Hematopoietic multipotent progenitor cell (in vitro differentiated cells): ENCODE measurements at regions not wholly inside any gene's neighbourhood (a gene's known extent, or its start where the extent isn't known, plus 50 kb on each side); places are given as distances from the start of the nearest gene placed in this dataset.
"Not testable (repeated sequence)": the region's sequence is repeated elsewhere in the genome, so short reads cannot be mapped to it uniquely, and the experiment has no call there.

Experiments used
- DNase-seq, 3 donors: peaks; one replicate each; pipeline ENCODE4 v3.0.0-alpha.2; 2011 to 2015; ENCODE audit warnings: low read depth in 2 of 3, low spot score in 2 of 3

DNA sequence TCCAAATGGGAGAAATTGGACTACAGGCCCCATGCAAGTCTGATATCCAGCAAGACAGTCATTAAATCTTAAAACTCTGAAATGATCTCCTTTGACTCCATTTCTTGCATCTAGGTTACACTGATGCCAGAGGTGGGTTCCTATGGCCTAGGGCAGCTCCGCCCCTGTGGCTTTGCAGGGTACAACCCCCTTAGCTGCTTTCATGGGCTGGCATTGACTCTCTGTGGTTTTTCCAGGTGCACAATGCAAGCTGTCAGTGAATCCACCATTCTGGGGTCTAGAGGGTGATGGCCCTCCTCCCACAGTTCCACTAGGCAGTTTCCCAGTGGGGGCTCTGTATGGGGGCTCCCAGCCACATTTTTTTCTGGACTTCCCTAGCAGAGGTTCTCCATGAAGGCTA, 228.5 kb upstream of the ADAMTS3 start:
- DNase-seq: no peak

DNA sequence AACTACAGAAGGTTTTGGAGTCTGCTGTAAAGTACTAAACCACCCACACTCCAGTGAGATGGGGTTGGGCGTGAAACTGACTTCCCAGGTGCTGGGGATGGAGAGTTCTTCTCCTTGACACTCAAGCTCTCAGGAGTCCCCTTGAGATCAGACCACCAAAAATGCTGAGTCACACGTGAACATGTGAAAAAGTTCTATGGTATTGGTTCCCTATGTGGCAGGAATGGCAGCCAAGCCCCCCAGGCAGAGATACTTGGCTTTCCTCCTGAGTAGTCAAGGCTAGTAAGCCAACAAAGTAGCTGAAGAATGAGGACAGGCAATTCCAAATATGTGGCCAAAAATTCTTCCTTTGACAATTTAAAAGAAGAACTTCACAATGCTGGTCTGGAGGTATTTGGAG, 222.0 kb upstream of the ADAMTS3 start:
- no peak for DNase-seq

DNA sequence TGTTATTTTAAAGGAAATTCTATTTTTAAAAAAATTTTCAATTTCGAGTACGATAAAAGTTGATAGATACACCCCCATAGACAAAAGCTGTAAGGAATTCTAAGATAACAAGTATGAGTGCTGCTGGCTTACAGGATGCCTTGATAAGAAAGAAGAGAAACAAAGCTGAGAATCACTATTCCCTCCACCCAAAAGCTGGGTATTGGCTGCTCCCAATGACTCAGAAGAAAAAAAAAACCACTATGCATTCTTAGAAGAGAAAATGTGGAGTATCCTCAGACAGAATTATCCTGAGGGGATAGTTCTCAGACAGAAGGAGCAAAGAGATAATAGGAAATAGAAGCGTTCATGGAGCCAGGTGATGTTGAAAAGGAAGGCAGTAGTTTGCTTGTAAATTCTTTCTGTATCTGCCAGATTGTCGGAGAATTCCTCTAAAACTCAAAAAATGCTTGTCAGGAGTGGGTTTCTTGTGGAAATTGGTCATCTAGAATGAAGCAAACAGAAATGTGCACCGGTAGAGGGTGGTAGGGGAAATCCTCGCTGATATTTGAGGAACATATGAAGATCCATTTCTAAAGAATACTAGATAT, 217.5 kb upstream of the ADAMTS3 start:
- DNase-seq: no peak

DNA sequence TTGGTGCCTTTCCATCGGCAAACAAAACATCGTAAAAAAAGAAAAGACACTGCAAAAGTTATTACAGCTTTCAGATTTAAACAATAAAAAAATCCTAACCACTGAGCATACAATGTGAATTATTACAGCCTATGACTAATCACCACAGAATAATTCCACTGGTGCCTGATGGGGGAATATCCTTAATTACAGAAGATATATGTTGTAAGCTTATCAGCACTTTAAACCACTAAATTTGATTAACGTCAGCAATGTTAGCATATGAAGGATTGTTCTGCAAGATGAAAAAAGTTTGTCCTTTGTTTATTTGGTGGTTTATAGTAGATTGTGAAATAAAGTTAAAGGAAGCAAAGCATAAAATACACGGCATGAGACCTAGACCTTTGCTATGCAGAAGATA, 210.2 kb upstream of the ADAMTS3 start:
- no peak for DNase-seq

DNA sequence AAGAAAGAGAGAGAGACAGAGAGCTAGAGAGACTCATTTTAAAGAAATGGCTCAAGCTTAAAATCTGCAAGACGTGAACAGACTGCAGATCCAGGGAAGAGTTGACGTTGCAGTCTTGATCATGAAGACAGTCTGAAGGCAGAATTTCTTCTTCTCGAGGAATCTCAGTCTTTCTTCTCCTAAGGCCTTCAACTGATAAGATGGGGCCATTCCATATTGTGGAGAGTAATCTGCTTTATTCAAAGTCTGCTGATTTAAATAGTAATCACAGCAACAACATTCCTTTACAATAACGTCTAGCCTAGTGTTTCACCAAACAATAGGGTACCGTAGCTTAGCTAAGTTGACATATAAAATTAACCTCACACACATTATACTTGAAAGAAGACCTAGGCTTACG, 208.4 kb upstream of the ADAMTS3 start:
- DNase-seq: no peak

DNA sequence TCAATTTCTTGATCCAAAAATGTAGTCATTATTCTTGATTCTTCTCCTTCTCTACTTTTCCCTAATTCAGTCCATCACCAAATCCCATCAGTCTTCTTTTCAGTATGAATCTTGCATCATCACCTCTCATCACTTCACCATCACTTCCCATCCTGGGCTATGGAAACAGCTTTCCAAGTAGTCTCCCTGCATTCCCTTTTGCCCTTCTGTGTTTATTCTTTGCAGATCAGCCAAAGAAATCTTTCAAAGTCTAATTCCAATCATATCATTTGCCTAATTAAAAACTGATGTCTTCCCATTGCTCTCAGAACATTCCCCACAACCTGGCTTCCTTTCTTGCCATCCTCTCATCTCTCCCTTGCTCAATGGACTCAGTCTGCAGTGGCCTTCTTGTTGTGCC, 201.7 kb upstream of the ADAMTS3 start:
- no peak for DNase-seq

DNA sequence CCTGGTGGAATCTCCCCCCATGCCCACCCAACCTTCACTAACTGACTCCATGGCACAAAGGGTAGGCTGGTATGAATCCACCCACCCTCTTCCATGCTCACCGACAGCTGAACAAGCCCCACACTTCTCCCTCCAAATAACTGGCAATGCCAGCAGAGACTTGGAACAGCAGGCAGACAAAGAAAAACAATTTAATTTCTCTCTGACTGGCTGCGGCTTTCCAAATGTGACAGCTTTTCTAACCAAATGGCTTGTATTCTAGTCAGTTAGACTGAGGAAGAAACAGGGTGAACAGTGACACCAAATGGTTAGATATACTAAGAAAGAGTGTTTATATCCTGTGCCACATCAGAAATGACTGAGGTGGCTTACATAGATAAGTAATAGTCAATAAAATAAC, 199.3 kb upstream of the ADAMTS3 start:
- no peak for DNase-seq

DNA sequence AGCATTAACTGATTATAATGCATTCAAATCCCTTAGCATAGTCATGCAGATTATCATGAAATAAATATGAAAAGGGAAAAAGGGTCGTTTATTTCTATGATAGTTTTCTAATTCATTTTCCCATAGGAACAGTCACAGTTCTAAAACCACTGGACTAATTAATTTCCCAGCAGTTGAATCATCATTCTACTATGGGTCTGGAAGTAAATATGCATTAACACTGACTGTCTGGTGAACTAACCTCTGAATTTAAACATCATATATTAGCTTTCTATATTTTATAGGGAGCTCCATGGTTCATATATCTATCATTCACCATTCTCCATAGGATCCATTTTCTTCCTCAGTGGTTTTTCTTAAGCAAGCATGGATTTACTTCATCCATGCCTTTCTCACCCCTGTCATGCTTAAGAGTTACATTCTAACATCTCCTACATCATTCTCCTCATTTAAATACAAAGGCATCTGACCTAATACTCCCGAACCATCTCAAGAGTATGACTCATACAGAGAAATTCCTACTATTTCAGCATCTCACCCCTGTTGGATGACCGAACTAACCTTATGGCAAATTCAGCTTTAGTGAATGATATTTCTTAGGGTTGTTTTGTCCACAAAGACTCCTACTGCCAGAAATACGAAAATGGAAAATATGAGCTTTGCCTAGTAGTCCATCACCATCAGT, 198.7 kb upstream of the ADAMTS3 start:
- DNase-seq: no peak

DNA sequence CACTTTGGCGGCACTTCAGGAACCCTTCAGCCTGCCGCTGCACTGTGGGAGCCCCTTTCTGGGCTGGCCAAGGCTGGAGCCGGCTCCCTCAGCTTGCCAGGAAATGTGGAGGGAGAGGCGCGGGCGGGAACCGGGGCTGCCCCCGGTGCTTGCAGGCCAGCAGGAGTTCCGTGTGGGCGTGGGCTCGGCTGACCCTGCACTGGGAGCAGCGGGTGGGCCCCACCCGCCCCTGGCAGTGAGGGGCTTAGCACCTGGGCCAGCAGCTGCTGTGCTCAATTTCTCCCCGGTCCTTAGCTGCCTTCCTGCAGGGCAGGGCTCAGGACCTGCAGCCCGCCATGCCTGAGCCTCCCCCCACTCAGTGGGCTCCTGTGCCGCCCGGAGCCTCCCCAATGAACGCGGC, 196.8 kb upstream of the ADAMTS3 start:
- not testable (repeated sequence) for DNase-seq

DNA sequence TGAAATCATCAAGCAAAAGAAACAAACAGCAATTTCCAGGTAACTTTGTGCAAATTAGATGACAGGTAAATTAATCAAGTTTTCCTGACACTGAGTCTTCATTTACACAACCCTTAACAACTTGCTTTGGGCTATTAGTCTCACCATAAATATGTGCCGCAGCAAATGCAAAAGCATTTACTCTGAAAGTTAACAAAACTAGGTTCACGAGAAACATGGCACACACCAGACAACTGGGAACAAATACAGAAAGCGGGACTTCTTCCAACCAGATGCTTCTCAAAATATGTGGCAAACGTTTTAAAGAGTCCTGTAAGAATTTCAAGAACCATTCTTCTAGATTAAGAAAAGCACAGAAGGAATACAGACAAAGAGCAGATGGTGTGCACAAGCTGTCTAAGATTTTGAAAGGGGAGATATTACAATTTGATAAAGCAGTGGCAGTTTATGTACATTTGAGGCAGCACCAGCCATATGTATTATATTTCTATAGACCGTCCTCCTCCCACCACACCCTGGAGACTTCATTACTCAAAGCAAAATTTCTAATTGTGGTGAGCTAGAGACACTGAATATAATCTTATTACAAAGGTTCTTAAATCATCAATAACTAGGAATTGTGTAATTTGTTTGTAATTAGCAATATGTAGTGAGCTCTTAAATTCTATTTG, 192.5 kb upstream of the ADAMTS3 start:
- no peak for DNase-seq

DNA sequence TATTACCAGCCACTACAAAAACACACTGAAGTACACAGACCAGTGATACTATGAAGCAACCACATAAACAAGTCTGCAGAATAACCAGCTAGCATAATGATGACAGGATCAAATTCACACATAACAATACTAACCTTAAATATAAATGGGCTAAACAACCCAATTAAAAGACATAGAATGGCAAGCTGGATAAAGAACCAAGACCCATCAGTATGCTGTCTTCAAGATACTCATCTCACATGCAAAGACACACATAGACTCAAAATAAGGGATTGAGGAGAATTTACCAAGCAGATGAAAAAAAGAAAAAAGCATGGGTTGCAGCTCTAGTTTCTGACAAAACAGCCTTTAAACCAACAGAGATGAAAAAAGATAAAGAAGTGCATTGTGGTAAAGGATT, 184.4 kb upstream of the ADAMTS3 start:
- not testable (repeated sequence) for DNase-seq

DNA sequence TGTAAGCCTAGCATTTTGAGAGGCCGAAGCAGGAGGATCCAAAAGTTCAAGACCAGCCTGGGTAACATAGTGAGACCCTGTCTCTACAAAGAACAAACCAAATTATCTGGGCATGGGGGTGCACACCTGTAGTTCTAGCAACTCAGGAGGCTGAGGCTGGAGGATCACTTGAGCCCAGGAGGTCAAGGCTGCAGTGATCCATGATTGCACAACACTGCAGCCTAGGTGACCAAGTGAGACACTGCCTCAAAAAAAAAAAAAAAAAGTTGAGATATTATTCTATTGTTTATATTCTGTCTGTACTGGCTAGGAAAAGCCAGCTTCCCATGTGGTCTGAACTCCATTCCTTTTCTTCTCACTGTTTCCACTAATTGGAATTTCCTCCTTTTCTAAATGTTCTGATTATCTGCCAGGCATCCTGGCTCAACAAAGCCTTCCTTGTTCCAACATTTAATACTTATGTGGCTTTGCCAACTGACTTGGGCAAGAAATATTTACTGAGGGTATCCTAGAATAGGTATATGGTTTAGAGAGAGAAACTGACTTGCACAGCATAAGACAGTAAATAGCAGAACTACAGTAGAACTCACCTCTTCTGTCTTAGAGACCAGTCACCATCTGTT, 175.2 kb upstream of the ADAMTS3 start:
- DNase-seq: no peak

DNA sequence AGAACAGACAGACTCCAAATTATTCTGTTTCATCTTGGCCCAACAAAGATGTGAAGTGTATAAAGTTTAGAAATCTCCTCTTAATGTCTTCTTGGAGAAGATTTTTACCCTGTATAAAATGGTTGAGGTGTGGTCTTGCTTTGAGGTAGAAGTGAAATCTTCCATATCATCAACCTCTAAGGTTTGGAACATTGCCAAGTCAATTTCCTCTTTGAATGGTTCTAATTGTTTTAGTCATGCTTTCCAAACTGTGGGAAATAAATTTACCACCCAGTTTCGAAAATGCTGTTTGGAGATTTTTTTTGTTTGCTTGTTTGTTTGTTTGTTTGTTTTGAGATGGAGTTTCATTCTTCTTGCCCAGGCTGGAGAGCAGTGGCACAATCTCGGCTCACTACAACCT, 174.1 kb upstream of the ADAMTS3 start:
- no peak for DNase-seq

DNA sequence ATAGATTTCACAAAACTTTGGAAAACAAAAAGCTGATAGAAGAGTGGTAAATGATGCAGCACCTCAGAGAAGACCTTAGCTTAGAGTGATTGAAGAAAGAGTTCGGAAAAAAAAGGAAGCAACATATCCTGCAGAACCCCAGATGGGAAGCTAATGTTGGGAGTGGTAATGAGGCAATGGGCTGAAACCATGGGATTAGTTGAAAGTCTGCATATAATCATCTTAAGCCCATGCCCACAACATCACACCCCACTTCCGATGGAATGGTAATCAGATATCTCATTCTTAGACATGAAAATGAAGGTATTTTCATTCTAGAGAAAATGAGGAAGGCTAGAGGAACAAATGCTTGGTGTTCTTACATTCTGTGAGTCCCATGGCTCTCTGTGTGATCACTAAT, 146.3 kb upstream of the ADAMTS3 start:
- no peak for DNase-seq

DNA sequence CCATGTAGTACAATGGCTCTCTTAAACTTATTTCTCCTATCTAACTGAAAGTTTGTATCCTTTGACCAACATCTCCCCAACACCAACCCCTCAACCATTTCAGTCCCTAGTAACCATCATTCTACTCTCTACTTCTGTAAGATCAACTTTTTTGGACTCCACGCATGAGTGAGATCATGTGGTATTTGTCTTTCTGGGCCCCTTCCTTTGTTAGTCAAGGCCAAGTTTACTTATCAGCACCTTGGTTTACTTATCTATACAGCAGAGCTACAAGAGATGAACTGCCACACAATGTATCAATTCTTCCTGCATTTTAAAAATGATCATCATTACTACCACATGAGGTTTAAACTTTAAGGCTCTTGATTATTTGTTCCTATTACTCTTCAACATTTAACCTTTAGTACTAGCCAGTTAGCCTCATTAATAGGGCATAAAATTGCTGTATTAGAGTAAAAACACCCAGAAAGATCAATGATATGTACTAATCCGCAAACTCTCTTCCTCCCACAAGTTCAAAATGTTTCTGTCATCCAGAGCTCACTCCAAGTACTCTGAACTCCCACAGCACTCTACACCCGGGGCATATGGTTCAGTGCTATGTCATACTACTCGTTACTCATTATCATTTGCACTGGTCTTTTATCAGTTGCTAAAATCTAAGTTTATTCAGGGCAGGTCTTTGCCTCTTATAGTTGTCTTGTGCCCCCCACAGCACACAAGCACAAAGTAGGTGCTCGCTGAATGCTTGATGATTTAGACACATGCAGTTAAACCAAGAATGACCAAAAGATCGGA, 145.7 kb upstream of the ADAMTS3 start:
- no peak for DNase-seq

DNA sequence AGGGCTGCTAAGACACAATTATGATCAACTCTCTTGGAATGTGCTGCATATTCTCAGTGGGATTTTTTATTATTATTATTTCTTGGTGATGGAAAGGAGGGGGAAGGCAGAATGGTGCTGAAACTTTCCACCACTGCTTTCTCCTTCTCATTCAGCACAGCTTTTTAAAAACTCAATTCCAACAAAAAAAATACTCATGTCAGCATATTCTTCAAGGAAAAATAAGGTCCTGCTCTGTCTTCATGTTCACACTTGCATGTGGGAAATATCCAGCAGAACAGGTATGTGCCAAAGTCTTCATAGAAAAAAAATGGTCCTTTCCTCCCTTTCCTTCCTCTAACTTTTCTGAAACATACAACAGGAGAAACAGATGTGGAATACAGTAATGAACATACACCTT, 144.0 kb upstream of the ADAMTS3 start:
- DNase-seq: no peak

DNA sequence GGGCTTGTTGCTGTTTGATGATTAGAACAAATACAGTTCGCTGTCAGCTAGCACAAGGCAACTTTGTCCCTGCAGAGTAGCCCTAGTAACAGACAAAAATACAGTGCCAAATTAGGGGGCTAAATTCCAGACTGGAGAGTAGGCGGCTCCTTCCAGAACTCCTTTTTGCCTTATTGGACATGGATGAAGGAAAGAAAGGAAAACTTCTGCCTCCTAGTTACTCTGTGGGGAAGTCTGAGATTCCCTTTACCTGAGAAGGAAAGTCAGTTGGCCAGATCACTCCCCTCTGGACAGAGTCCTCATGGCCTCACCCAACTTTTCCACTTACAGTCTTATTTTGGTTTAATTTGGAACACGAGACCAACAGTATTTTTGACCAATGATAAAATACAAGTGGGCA, 140.5 kb upstream of the ADAMTS3 start:
- no peak for DNase-seq

DNA sequence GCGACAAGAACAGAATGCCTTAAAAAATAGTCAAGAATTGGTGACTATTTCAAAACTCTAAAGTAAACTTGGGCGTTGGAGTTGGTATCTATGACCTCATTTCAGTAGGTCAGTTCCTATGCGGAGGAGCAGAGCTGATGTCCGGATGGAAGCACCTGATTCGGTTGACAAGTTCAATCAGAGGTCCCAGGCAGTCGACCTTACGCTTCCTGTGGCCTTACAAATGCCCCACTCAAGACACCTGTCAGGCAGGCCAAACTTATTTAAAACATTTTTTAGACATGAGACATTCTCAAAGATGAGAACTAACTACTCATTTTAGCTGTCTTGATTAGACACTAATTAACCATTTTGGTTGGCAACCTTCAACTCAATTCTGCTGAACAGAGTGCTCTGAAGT, 137.7 kb upstream of the ADAMTS3 start:
- no peak for DNase-seq

DNA sequence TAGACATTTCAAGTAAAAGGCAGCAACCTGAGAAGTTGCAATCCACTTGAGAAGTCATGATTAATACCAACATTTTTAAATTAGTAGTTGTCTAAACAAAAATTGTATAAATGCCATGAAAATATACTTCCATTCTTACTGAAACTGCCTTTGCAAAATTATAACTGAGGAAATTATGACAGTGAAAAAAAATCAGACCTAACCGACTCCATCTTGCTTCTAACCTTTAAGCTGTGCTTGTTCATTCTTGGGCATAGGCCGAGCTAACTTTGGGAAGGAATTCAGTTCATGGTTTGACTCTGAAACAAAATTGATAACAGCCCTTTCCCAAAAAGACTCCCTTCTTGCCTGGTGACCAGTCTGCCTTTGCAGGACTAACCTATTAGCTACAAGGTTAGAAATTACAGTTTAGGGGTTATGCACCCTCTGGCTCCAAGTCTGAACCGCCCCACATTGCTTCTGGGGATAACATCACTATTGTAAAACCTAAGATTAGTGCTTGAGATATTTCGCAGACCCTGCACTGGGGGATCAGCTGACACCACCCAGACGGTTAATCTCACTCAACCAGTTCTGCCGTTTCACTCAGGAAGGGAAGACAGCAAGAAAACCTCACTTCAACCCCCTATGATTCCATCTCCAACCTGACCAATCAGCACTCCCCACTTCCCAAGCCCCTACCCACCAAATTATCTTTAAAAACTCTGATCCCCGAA, 136.1 kb upstream of the ADAMTS3 start:
- DNase-seq: not testable (repeated sequence)

DNA sequence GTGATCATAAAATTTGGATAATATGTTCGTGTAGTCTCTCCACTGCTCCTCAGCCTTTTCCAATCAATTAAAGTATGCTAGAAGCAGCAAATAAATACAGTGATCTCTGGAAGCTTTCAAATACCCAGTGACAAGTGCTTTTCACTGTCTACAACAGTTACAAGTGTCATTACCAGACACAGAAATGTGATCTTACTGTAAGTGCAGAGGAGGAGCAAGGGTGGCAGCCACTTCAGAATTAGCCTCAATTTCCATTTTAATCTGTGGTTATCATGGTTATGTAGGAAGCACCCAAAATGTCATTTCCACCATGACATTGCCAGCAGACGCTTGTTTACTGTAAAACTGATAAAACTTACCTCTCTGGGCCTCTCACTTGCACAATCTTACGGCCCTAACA, 133.9 kb upstream of the ADAMTS3 start:
- DNase-seq: no peak
